GM18951 (cell line): ENCODE measurements at regions not wholly inside any gene's neighbourhood (a gene's known extent, or its start where the extent isn't known, plus 50 kb on each side); places are given as distances from the start of the nearest gene placed in this dataset.

Source experiments
- POLR2A ChIP-seq: IDR thresholded peaks from 4 replicates; pipeline ENCODE4 v1.6.1; 2011; ENCODE audit warnings: mild to moderate bottlenecking; ENCODE audit not compliant: insufficient read length, insufficient read depth; ENCODE audit errors: extremely low read depth
- in situ Hi-C: fragments of 300-500 bp; cut with MboI; formaldehyde crosslinking; loops from one replicate; pipeline ENCODE4 v1.12.0; 2022; ENCODE audit warnings: low sequenced_read_pairs, mixed read lengths, inconsistent platforms; ENCODE audit not compliant: unreplicated experiment

GRCh38 chr5:163635631-163636030 is 130.2 kb downstream of the MAT2B start:
- no peak for TF ChIP-seq POLR2A
- in situ Hi-C loops = no loop called here

DNA sequence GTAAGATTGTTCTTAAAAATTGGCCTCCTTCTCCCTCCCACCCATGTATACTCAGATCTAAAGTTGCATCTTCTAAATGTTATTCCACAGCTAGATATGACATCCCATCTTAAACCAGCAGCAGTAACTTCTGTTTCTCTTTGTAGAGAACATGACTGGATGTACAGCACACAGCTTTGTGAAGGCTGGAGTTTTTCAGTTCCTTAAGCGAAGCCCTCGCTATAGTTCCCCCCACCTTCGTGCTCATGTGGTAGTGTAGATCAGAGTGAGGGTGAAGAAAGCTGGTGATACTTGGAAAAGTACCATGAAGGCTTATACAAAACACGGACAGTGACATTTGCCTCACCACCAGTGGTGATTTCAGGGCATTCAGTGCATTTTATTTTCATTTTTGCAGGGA is 137.5 kb downstream of the MAT2B start:
- in situ Hi-C loops = no loop called here
- no peak for TF ChIP-seq POLR2A

GRCh38 chr5:163645421-163646416 is 140.3 kb downstream of the MAT2B start:
- in situ Hi-C loops = no loop called here
- no peak for TF ChIP-seq POLR2A

DNA sequence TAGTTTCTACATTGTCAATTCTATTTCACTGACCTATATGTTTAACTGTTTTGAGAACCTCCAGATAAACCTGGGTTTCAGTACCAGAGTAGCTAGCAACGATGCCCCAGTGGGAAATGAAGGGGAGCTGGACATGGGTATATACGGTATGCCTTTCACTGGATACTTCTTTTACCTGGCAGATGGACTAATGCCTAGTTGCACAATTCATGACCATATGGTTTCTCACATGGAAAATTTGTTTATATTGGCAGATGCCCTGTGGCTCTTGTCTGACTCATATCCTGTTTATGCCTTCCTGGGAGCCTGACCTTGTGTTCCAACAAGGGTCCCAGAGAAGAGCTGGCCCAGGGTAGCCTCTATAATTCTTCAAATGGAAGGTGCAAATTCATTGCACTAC is 144.1 kb downstream of the MAT2B start:
- no peak for TF ChIP-seq POLR2A
- in situ Hi-C loops = no loop called here

GRCh38 chr5:163653526-163653925 is 148.1 kb downstream of the MAT2B start:
- no peak for TF ChIP-seq POLR2A
- in situ Hi-C loops = no loop called here

GRCh38 chr5:163658702-163659567 is 153.5 kb downstream of the MAT2B start:
- in situ Hi-C loops = no loop called here
- TF ChIP-seq POLR2A = no peak

- TF ChIP-seq POLR2A = no peak
- in situ Hi-C loops = no loop called here
These were observed 154.1 kb downstream of the MAT2B start for GRCh38 chr5:163659568-163659902.

- in situ Hi-C loops = no loop called here
- no peak for TF ChIP-seq POLR2A
These were observed 155.1 kb downstream of the MAT2B start for GRCh38 chr5:163660486-163660885.

GRCh38 chr5:163661360-163661759 is 155.9 kb downstream of the MAT2B start:
- TF ChIP-seq POLR2A = no peak
- in situ Hi-C loops = no loop called here

GRCh38 chr5:163670036-163670435 is 164.6 kb downstream of the MAT2B start:
- in situ Hi-C loops = no loop called here

GRCh38 chr5:163677092-163677491 is 171.7 kb downstream of the MAT2B start:
- in situ Hi-C loops = no loop called here
- no peak for TF ChIP-seq POLR2A

More at GRCh38 chr5:163670036-163670435, 164.6 kb downstream of the MAT2B start:
- no peak for TF ChIP-seq POLR2A

- in situ Hi-C loops = no loop called here
- TF ChIP-seq POLR2A = no peak
These were observed 176.8 kb downstream of the MAT2B start for GRCh38 chr5:163682234-163682633.

GRCh38 chr5:163687414-163687813 is 182.0 kb downstream of the MAT2B start:
- in situ Hi-C loops = no loop called here
- no peak for TF ChIP-seq POLR2A

- in situ Hi-C loops = no loop called here
- TF ChIP-seq POLR2A = no peak
These were observed 186.7 kb downstream of the MAT2B start for GRCh38 chr5:163692091-163692490.
